ENCODE measurements at regions not wholly inside any gene's neighbourhood (a gene's known extent, or its start where the extent isn't known, plus 50 kb on each side); places are given as distances from the start of the nearest gene placed in this dataset.

DNA sequence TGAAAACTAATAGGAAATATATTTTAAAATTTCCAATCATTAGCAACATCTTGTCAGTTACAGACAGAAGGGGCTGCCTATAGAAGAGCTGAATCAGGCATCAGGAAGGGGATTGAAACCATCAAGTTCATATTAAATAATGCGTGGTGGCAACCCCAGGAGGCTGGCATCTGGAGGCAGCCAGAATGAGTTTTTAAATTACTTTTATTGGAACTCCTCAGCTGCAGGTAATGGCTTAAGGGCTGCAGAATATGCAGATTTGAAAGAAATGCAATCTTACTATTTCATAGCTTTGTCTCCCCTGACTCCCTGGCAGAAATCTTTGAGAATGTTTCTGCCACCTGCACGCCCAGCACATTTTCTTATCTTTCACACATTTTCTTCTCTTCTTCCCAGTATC, 711.6 kb downstream of the PCDH19 start:
- intact Hi-C loops (cut with micrococcal nuclease), result no loop called here
- Mint-ChIP-seq H3K9me3 (no peaks in the 10 kb centered on the region), H3K27me3 (no peaks in the 10 kb centered on the region), H3K4me3 (no peak overlapping the region), H3K4me1 (ENCODE audit: low read depth) (no peaks in the 10 kb centered on the region), H3K36me3 (no peaks in the 10 kb centered on the region), H3K27ac (no peak overlapping the region)
- DNase-seq, result no peak
- CTCF ChIA-PET, result no interaction called here
- POLR2A ChIA-PET, result no interaction called here

DNA sequence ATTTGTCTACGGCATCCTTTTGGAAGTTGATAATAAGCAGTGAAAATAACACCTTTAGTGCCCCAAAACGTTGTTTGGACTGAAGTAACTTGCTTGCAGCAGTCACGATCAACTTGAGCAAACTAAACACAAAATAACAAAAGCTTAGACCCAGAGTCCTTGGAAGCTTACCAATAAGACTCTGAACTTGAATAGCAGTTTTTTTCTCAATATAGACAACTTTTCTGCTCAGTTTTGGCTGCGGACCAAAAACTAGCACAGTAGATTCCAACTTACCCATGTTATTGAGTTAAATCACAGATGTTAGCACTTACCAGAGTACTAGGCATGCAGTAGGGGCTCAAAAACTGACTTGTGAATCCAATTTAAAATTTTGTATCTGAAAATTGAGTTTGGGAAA, 746.9 kb downstream of the PCDH19 start:
- no peak for DNase-seq
- intact Hi-C loops (cut with micrococcal nuclease), result no loop called here
- CTCF ChIA-PET, result no interaction called here
- POLR2A ChIA-PET, result no interaction called here
- Mint-ChIP-seq H3K27me3 (no peaks in the 10 kb centered on the region), H3K9me3 (no peaks in the 10 kb centered on the region), H3K27ac (no peak overlapping the region), H3K4me3 (no peak overlapping the region), H3K36me3 (no peaks in the 10 kb centered on the region), H3K4me1 (ENCODE audit: low read depth) (no peaks in the 10 kb centered on the region)

DNA sequence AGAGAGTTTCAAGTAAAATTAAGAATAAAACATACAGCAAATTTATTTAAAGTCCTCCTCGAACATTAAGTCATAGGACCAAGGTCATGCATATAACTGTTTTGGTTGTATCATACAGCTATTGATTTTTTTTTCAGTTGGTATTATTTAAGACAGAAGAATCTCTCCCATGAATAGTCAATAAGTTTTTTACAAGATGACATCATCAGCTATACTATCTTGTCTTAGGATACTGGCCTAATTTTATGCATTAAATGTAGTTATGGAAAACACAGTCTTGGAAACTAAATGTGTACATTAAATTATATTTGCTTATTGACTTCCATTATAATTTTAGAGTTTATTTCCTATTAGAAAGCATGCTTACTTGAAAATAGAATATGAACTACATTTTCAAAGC, 755.9 kb downstream of the PCDH19 start:
- intact Hi-C loops (cut with micrococcal nuclease), result no loop called here
- H3K4me1 Mint-ChIP-seq (ENCODE audit: low read depth), result no peaks in the 10 kb centered on the region
- POLR2A ChIA-PET, result no interaction called here
- H3K36me3 Mint-ChIP-seq, result no peaks in the 10 kb centered on the region
- DNase-seq, result no peak
- no peak overlapping the region for H3K4me3 Mint-ChIP-seq
- H3K27me3 Mint-ChIP-seq, result no peaks in the 10 kb centered on the region
- H3K9me3 Mint-ChIP-seq, result no peaks in the 10 kb centered on the region
- no peak overlapping the region for H3K27ac Mint-ChIP-seq
- CTCF ChIA-PET, result no interaction called here

DNA sequence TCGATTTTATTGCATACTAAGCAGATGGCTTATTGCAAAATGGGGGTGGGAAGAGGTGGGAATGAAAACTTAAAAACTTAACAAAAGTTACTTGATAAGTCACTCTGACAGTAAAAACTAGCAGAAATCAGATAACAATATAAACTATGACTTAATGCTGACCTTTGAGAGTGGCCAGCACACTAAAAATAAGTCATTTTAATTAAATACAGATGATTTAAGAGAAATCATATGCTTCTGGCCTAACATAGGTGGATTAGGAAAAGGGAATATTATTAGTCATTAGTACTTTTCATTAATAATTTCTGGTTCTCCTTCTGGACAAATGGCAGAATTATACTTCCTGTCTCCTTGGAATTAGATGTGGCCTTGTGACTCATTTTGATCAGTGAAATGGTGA, 756.7 kb downstream of the PCDH19 start:
- CTCF ChIA-PET, result no interaction called here
- H3K36me3 Mint-ChIP-seq, result no peaks in the 10 kb centered on the region
- POLR2A ChIA-PET, result no interaction called here

DNA sequence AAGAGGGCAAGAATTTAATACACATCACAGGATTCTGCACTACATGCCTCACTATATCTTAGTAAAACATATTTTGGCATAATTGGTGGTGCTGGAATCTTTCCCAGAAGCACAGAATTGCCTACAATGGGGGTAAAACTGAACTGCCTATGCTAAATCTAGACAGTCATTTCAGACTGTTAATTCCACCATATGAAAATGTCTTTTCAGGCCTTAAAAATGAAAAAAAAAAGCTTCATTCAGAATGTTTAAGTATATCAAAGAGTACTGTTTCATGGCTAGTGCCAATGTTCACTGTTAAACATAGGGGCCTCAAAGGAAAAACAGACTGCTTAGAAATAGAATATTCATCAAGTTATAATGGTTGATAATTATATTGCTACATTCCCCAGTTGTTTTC, 797.0 kb downstream of the PCDH19 start:
- H3K4me3 Mint-ChIP-seq, result no peak overlapping the region
- CTCF ChIA-PET, result no interaction called here
- intact Hi-C loops (cut with micrococcal nuclease), result no loop called here
- no peak for DNase-seq
- POLR2A ChIA-PET, result no interaction called here
- no peaks in the 10 kb centered on the region for H3K9me3 Mint-ChIP-seq
- no peaks in the 10 kb centered on the region for H3K36me3 Mint-ChIP-seq
- no peak overlapping the region for H3K27ac Mint-ChIP-seq
- H3K4me1 Mint-ChIP-seq (ENCODE audit: low read depth), result no peaks in the 10 kb centered on the region
- no peaks in the 10 kb centered on the region for H3K27me3 Mint-ChIP-seq

More for the DNA sequence above, 756.7 kb downstream of the PCDH19 start:
- H3K27ac Mint-ChIP-seq, result no peak overlapping the region
- H3K4me1 Mint-ChIP-seq (ENCODE audit: low read depth), result no peaks in the 10 kb centered on the region
- H3K27me3 Mint-ChIP-seq, result no peaks in the 10 kb centered on the region
- intact Hi-C loops (cut with micrococcal nuclease), result no loop called here
- no peaks in the 10 kb centered on the region for H3K9me3 Mint-ChIP-seq
- DNase-seq, result no peak
- H3K4me3 Mint-ChIP-seq, result no peak overlapping the region

DNA sequence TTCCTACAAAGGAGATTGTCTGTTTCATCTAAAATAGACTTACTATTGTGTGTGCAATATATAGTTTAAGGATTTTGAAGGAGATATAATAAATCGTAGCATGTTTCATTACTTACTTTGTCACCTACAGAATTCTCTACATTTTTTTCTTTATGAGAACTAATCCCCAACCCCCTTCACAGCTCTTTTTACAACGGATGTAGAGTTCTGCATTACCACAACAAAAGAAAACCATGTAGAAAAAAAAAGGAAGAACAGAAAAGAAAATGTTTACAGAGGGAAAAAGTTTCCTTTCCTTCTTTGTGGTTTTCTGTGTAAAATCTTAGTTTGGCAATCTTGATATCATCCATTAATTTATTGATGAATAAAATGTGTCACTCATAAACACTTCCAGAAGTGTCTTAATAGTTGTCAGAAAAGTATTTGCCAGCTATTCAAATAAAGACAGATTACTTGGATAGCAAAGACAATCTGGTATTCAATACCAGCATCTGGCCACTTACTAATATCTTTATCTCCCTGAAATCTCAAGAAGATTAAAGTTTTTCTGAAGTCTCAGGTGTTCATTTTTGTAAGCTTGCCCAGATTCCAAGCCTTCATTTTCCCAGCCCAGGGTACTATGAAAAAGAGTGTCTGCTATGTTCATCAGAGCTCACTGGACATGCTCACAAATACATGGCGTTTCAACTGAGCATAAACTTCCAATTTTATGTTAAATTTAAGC, 806.8 kb downstream of the PCDH19 start:
- no peaks in the 10 kb centered on the region for H3K4me1 Mint-ChIP-seq (ENCODE audit: low read depth)
- DNase-seq, result no peak
- no peak overlapping the region for H3K27ac Mint-ChIP-seq
- POLR2A ChIA-PET, result no interaction called here
- H3K9me3 Mint-ChIP-seq, result no peaks in the 10 kb centered on the region
- CTCF ChIA-PET, result no interaction called here
- intact Hi-C loops (cut with micrococcal nuclease), result no loop called here
- no peaks in the 10 kb centered on the region for H3K27me3 Mint-ChIP-seq
- no peaks in the 10 kb centered on the region for H3K36me3 Mint-ChIP-seq
- H3K4me3 Mint-ChIP-seq, result no peak overlapping the region

DNA sequence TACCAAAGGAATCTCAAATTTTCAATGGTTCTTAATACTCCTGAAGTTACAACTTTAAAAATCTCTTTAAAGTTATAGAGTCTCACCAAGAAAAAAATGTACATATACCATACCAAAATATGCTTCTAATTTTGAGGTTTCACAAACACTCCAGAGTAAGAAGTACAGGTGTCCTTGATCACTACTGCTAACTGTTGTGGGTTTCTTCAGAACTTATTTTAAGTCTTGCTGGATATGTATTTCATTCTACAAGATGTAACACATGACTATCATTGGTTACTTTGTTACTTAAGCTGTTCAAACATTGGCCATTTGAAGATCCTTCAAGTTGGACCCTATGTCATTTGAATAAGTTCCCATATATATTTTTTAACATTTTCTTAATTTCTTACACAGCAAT, 808.0 kb downstream of the PCDH19 start:
- ChIA-PET CTCF (no interaction called here), POLR2A (no interaction called here)
- Mint-ChIP-seq H3K9me3 (no peaks in the 10 kb centered on the region), H3K27me3 (no peaks in the 10 kb centered on the region), H3K4me1 (ENCODE audit: low read depth) (no peaks in the 10 kb centered on the region), H3K27ac (no peak overlapping the region), H3K4me3 (no peak overlapping the region), H3K36me3 (no peaks in the 10 kb centered on the region)
- intact Hi-C loops (cut with micrococcal nuclease), result no loop called here
- DNase-seq, result no peak

DNA sequence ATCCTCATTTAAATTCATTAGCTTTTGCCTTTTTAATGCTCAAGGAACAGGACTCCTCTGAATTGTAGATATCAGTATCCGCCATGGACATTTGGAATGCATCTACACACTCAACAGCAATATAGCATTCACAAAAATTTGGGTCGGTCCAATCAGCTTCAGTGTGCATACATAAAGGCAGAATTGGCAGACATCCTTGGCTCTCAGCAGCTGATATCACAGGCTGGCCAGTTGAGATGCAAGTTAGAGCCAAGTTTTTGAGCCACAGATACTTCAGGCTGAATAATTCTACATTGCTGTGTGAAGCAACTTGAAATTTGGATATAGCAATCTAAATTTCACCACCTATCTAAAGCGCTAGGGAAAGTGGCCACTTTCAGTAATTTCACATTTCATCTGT, 821.1 kb downstream of the PCDH19 start:
- H3K36me3 Mint-ChIP-seq, result no peaks in the 10 kb centered on the region
- no peaks in the 10 kb centered on the region for H3K4me1 Mint-ChIP-seq (ENCODE audit: low read depth)
- no peak overlapping the region for H3K27ac Mint-ChIP-seq
- intact Hi-C loops (cut with micrococcal nuclease), result no loop called here
- ChIA-PET CTCF (no interaction called here), POLR2A (no interaction called here)
- peaks cover 2% of the 10 kb centered on the region for H3K9me3 Mint-ChIP-seq
- H3K4me3 Mint-ChIP-seq, result no peak overlapping the region
- H3K27me3 Mint-ChIP-seq, result no peaks in the 10 kb centered on the region
- DNase-seq, result no peak

DNA sequence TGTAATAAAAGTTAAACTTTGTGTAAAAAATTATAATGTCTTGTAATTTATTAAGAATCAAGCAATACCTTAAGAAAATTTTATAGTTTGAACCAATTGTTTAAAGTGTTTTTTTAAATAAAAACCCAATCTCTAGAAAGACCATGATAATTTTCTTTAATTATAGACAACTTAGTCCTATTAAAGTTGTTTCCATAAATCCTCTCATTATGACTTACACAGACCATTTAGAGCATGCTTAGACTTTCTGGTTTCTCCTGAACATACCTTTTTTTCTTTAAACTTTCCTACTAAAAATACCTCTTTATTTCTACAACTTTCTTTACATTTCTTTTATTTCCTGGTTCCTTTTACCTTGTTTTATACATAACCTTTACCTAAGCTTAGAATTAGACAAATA, 837.4 kb downstream of the PCDH19 start:
- H3K27me3 Mint-ChIP-seq, result no peaks in the 10 kb centered on the region

DNA sequence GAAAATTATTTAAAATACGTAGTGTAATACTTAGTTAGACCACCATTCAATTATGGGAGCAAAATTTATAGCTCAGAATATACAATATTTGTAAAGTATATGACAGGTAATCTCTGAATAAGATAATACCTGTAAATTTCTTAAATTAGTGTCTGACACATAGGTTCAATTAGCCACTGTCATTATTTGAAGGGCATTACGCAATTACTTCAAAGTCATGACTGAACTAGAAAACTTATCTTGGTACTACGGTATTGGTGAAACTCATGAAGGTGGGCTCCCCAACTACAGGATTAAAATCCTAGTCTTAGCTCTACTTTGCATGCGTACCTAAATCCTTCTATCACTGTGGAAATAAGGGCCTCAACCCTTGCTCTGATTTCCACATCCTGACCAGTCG, 860.7 kb downstream of the PCDH19 start:
- CTCF ChIA-PET, result no interaction called here
- Mint-ChIP-seq H3K9me3 (no peaks in the 10 kb centered on the region), H3K4me3 (no peak overlapping the region), H3K27me3 (no peaks in the 10 kb centered on the region), H3K4me1 (ENCODE audit: low read depth) (no peaks in the 10 kb centered on the region), H3K27ac (no peak overlapping the region), H3K36me3 (no peaks in the 10 kb centered on the region)
- intact Hi-C loops (cut with micrococcal nuclease), result no loop called here
- POLR2A ChIA-PET, result no interaction called here
- DNase-seq, result no peak

More for the DNA sequence above, 837.4 kb downstream of the PCDH19 start:
- H3K9me3 Mint-ChIP-seq, result peaks cover 16% of the 10 kb centered on the region
- H3K27ac Mint-ChIP-seq, result no peak overlapping the region
- H3K4me3 Mint-ChIP-seq, result no peak overlapping the region
- no peaks in the 10 kb centered on the region for H3K36me3 Mint-ChIP-seq
- POLR2A ChIA-PET, result no interaction called here
- CTCF ChIA-PET, result no interaction called here
- intact Hi-C loops (cut with micrococcal nuclease), result no loop called here
- DNase-seq, result no peak
- H3K4me1 Mint-ChIP-seq (ENCODE audit: low read depth), result no peaks in the 10 kb centered on the region

DNA sequence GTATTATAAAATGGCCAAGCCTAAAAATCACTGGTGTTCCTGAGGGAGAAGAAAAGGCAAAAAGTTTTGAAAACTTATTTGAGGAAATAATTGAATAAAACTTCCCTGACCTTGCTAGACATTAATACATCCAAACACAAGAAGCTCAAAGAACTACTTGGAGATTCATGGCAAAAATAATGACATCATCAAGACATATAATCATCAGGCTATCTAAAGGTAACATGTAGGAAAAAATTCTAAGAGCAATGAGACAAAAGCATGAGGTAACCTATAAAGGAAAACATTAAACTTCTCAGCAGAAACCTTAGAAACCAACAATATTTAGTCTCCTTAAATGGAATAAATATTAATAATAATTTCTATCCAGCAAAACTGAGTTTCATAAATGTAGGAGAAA, 887.6 kb downstream of the PCDH19 start:
- intact Hi-C loops (cut with micrococcal nuclease), result no loop called here
- ChIA-PET CTCF (no interaction called here), POLR2A (no interaction called here)
- Mint-ChIP-seq H3K9me3 (no peaks in the 10 kb centered on the region), H3K4me1 (ENCODE audit: low read depth) (no peaks in the 10 kb centered on the region), H3K27ac (no peak overlapping the region), H3K36me3 (no peaks in the 10 kb centered on the region), H3K27me3 (no peaks in the 10 kb centered on the region), H3K4me3 (no peak overlapping the region)
- no peak for DNase-seq

DNA sequence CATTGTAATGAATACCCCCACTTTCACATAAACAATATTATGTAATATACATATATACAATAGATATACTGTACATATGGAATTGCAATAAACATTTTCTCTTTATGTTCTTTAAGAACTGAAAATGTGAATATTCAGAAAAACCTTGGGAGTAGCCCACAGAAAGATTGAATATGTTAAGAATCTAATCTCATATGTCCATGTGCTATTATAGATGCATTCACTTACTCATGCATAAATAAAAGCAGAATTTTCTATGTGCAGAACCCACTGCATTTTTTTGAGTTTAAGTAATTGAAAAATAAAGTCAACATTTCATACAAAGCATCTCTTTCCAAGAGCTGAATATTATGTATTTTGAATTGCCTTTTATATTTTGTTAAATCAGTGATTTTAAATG, 902.3 kb downstream of the PCDH19 start:
- POLR2A ChIA-PET, result no interaction called here
- CTCF ChIA-PET, result no interaction called here
- H3K4me1 Mint-ChIP-seq (ENCODE audit: low read depth), result no peaks in the 10 kb centered on the region
- no peak overlapping the region for H3K27ac Mint-ChIP-seq
- intact Hi-C loops (cut with micrococcal nuclease), result no loop called here
- peaks cover 7% of the 10 kb centered on the region for H3K9me3 Mint-ChIP-seq
- no peaks in the 10 kb centered on the region for H3K27me3 Mint-ChIP-seq
- H3K4me3 Mint-ChIP-seq, result no peak overlapping the region
- H3K36me3 Mint-ChIP-seq, result no peaks in the 10 kb centered on the region
- no peak for DNase-seq

DNA sequence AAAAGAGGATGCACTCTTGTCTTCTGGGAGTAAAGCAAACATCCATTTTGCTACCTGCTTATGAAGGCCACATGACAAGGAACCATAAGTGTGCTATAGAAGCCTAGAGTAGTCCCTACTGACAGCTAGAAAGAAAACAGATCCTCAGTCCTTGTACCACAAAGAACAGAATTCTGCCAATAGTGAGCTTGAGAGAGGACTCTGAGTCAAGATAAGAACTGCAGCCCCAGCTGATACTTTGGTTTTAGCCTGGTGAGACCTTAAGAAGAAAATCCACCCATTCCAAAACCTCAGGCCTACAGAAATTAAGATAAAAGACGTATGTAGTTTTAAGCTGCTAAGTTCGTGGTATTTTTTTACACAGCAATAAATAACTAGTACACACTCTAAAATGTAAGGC, 914.6 kb downstream of the PCDH19 start:
- Mint-ChIP-seq H3K4me1 (ENCODE audit: low read depth) (no peaks in the 10 kb centered on the region), H3K27ac (no peak overlapping the region), H3K9me3 (peaks cover 9% of the 10 kb centered on the region), H3K4me3 (no peak overlapping the region), H3K27me3 (no peaks in the 10 kb centered on the region), H3K36me3 (no peaks in the 10 kb centered on the region)
- DNase-seq, result no peak
- POLR2A ChIA-PET, result no interaction called here
- intact Hi-C loops (cut with micrococcal nuclease), result no loop called here
- CTCF ChIA-PET, result no interaction called here

DNA sequence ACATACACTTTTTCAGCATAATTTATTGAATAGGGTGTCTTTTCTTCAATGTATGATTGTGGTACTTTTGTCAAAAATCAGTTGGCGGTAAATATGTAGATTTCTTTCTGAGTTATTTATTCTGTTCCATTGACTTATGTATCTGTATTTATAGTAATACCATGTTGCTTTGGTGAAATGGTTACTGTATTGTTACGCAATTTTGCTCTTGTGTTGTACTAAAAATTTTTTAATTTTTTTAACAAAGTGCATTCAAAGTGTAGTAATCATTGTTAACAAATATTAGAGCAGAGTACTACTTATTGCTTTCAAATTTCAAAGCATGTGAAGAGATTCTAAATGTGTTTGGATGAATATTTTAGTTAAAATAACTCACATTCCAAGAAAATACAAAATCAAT, 915.4 kb downstream of the PCDH19 start:
- H3K36me3 Mint-ChIP-seq, result no peaks in the 10 kb centered on the region
- DNase-seq, result no peak
- no peaks in the 10 kb centered on the region for H3K27me3 Mint-ChIP-seq
- H3K4me1 Mint-ChIP-seq (ENCODE audit: low read depth), result no peaks in the 10 kb centered on the region
- H3K27ac Mint-ChIP-seq, result no peak overlapping the region
- ChIA-PET CTCF (no interaction called here), POLR2A (no interaction called here)
- intact Hi-C loops (cut with micrococcal nuclease), result no loop called here
- no peak overlapping the region for H3K4me3 Mint-ChIP-seq
- H3K9me3 Mint-ChIP-seq, result peaks cover 9% of the 10 kb centered on the region
